ENCODE measurements at regions not wholly inside any gene's neighbourhood (a gene's known extent, or its start where the extent isn't known, plus 50 kb on each side); places are given as distances from the start of the nearest gene placed in this dataset.
A peak's percentile ranks its signal among the peaks of the same experiment; 100 is the strongest.

GRCh38 chr7:34396437-34397064, 261.5 kb upstream of the NPSR1 start:
- H3K4me3 Mint-ChIP-seq (ENCODE audit: unreplicated experiment), result no peak overlapping the region
- no peaks in the 10 kb centered on the region for H3K27me3 ChIP-seq (ENCODE audit: insufficient read depth, low read length)
- H3K36me3 ChIP-seq (ENCODE audit: insufficient read depth, low read length), result no peaks in the 10 kb centered on the region
- H4K20me1 ChIP-seq (ENCODE audit: insufficient read depth, low read length), result no peaks in the 10 kb centered on the region
- no peak overlapping the region for H3K9ac ChIP-seq (ENCODE audit: low read length)
- H3K27ac Mint-ChIP-seq (ENCODE audit: unreplicated experiment), result no peak overlapping the region
- H3K9me3 ChIP-seq (ENCODE audit: insufficient read depth, low read depth, low read length), result no peaks in the 10 kb centered on the region
- no peaks in the 10 kb centered on the region for H3K27me3 Mint-ChIP-seq (ENCODE audit: low read depth, unreplicated experiment)
- no peaks in the 10 kb centered on the region for H3K36me3 Mint-ChIP-seq (ENCODE audit: low read depth, unreplicated experiment)
- no peaks in the 10 kb centered on the region for H3K4me1 ChIP-seq (ENCODE audit: insufficient read depth, low read length)
- TF ChIP-seq CTCF (IDR thresholded peaks at IDR 0.05; ENCODE audit: insufficient read depth, low read depth, low read length), result no peak
- no peak for TF ChIP-seq EZH2 (IDR thresholded peaks at IDR 0.05; ENCODE audit: insufficient read depth, low read length)
- FAIRE-seq (no peak), DNase-seq (ENCODE audit: low read depth) (peak; percentile 26)
- no peak overlapping the region for H3K4me3 ChIP-seq (ENCODE audit: insufficient read depth, low read depth, low read length)
- peaks cover 3% of the 10 kb centered on the region for H3K9me3 Mint-ChIP-seq (ENCODE audit: unreplicated experiment)
- H3K79me2 ChIP-seq (ENCODE audit: insufficient read depth, low read length), result no peaks in the 10 kb centered on the region
- H2AFZ ChIP-seq (ENCODE audit: low read depth, low read length), result no peak overlapping the region
- H3K4me1 Mint-ChIP-seq (ENCODE audit: low read depth, unreplicated experiment), result peaks cover 3% of the 10 kb centered on the region
- no peak overlapping the region for H3K4me2 ChIP-seq (ENCODE audit: low read length)
- no peak overlapping the region for H3K27ac ChIP-seq (ENCODE audit: low read depth, low read length)

- peaks cover 3% of the 10 kb centered on the region for H3K9me3 Mint-ChIP-seq (ENCODE audit: unreplicated experiment)
- H3K27ac ChIP-seq (ENCODE audit: low read depth, low read length), result no peak overlapping the region
- peaks cover 10% of the 10 kb centered on the region for H3K27me3 Mint-ChIP-seq (ENCODE audit: low read depth, unreplicated experiment)
- no peak overlapping the region for H2AFZ ChIP-seq (ENCODE audit: low read depth, low read length)
- no peaks in the 10 kb centered on the region for H3K36me3 Mint-ChIP-seq (ENCODE audit: low read depth, unreplicated experiment)
- H3K4me3 ChIP-seq (ENCODE audit: insufficient read depth, low read depth, low read length), result no peak overlapping the region
- no peak for TF ChIP-seq CTCF (IDR thresholded peaks at IDR 0.05; ENCODE audit: insufficient read depth, low read depth, low read length)
- no peak for TF ChIP-seq EZH2 (IDR thresholded peaks at IDR 0.05; ENCODE audit: insufficient read depth, low read length)
- H3K4me1 ChIP-seq (ENCODE audit: insufficient read depth, low read length), result no peaks in the 10 kb centered on the region
- no peaks in the 10 kb centered on the region for H3K27me3 ChIP-seq (ENCODE audit: insufficient read depth, low read length)
- no peaks in the 10 kb centered on the region for H3K9me3 ChIP-seq (ENCODE audit: insufficient read depth, low read depth, low read length)
- H3K9ac ChIP-seq (ENCODE audit: low read length), result no peak overlapping the region
- DNase-seq (ENCODE audit: low read depth) (no peak), FAIRE-seq (no peak)
- H3K4me3 Mint-ChIP-seq (ENCODE audit: unreplicated experiment), result no peak overlapping the region
- H3K79me2 ChIP-seq (ENCODE audit: insufficient read depth, low read length), result no peaks in the 10 kb centered on the region
- no peaks in the 10 kb centered on the region for H3K36me3 ChIP-seq (ENCODE audit: insufficient read depth, low read length)
- no peak overlapping the region for H3K27ac Mint-ChIP-seq (ENCODE audit: unreplicated experiment)
- no peaks in the 10 kb centered on the region for H4K20me1 ChIP-seq (ENCODE audit: insufficient read depth, low read length)
- no peaks in the 10 kb centered on the region for H3K4me1 Mint-ChIP-seq (ENCODE audit: low read depth, unreplicated experiment)
- H3K4me2 ChIP-seq (ENCODE audit: low read length), result no peak overlapping the region
Observed at GRCh38 chr7:34401776-34402175, 256.2 kb upstream of the NPSR1 start.

GRCh38 chr7:34406848-34407530, 251.0 kb upstream of the NPSR1 start:
- Mint-ChIP-seq H3K4me3 (ENCODE audit: unreplicated experiment) (no peak overlapping the region), H3K27me3 (ENCODE audit: low read depth, unreplicated experiment) (peaks cover 10% of the 10 kb centered on the region), H3K4me1 (ENCODE audit: low read depth, unreplicated experiment) (no peaks in the 10 kb centered on the region), H3K36me3 (ENCODE audit: low read depth, unreplicated experiment) (no peaks in the 10 kb centered on the region), H3K9me3 (ENCODE audit: unreplicated experiment) (no peaks in the 10 kb centered on the region), H3K27ac (ENCODE audit: unreplicated experiment) (no peak overlapping the region)
- TF ChIP-seq EZH2 (IDR thresholded peaks at IDR 0.05; ENCODE audit: insufficient read depth, low read length) (no peak), CTCF (IDR thresholded peaks at IDR 0.05; ENCODE audit: insufficient read depth, low read depth, low read length) (no peak)
- no peak for FAIRE-seq
- Histone ChIP-seq H3K9ac (ENCODE audit: low read length) (no peak overlapping the region), H3K9me3 (ENCODE audit: insufficient read depth, low read depth, low read length) (no peaks in the 10 kb centered on the region), H3K4me3 (ENCODE audit: insufficient read depth, low read depth, low read length) (no peak overlapping the region), H2AFZ (ENCODE audit: low read depth, low read length) (no peak overlapping the region), H3K27me3 (ENCODE audit: insufficient read depth, low read length) (no peaks in the 10 kb centered on the region), H4K20me1 (ENCODE audit: insufficient read depth, low read length) (no peaks in the 10 kb centered on the region), H3K4me1 (ENCODE audit: insufficient read depth, low read length) (no peaks in the 10 kb centered on the region), H3K36me3 (ENCODE audit: insufficient read depth, low read length) (no peaks in the 10 kb centered on the region), H3K27ac (ENCODE audit: low read depth, low read length) (no peak overlapping the region), H3K79me2 (ENCODE audit: insufficient read depth, low read length) (no peaks in the 10 kb centered on the region), H3K4me2 (ENCODE audit: low read length) (no peak overlapping the region)
- no peak for DNase-seq (ENCODE audit: low read depth)
